T-cell (primary cell): ENCODE measurements at regions not wholly inside any gene's neighbourhood (a gene's known extent, or its start where the extent isn't known, plus 50 kb on each side); places are given as distances from the start of the nearest gene placed in this dataset.

Experiments
- ATAC-seq, 4 experiments: fragments of 200-7000 bp in 3 of 4; fragments of 150-1000 bp in 1 of 4; cut with Tn5 transposase; replicated peaks in 1 of 4; 1 replicate in 3 of 4; 2 replicates in 1 of 4; pipeline ENCODE4 v1.10.0; 2021; ENCODE audit warnings: moderate library complexity in 3 of 4, mild to moderate bottlenecking in 2 of 4, moderate number of reproducible peaks in 1 of 4
- CTCF ChIA-PET, 2 donors: fragments of 300-600 bp; sonication (Branson Sonifier 250); formaldehyde crosslinking; loops; one replicate each; lab custom pipeline; 2022; ENCODE audit warnings: antibody characterized with exemption in 2 of 2; lab: Charles Lee
- POLR2A ChIA-PET, 2 donors: fragments of 300-600 bp; sonication (Branson Sonifier 250); formaldehyde crosslinking; loops; one replicate each; lab custom pipeline; 2022; ENCODE audit warnings: antibody characterized with exemption in 2 of 2; lab: Charles Lee
- DNase-seq, 35 experiments: peaks; one replicate each; pipeline versions ENCODE4 v3.0.0 to v3.0.0-alpha.2; 2013 to 2023
- H3K27ac ChIP-seq: one replicate; pipeline ENCODE4 v1.5.1; 2013; ENCODE audit warnings: low read length
- H3K27me3 ChIP-seq, 2 experiments: replicated peaks in 1 of 2; 1 replicate in 1 of 2; 2 replicates in 1 of 2; pipeline versions ENCODE4 v1.6.1 to v1.7.0; 2013; ENCODE audit warnings: low read length in 1 of 2, mixed read lengths in 1 of 2; ENCODE audit not compliant: control insufficient read depth in 2 of 2, insufficient read depth in 2 of 2; ENCODE audit errors: extremely low read depth in 1 of 2
- H3K36me3 ChIP-seq, 2 donors: 1 replicate in 1 of 2; 2 replicates in 1 of 2; pipeline versions ENCODE4 v1.6.1 to v1.7.0; 2013; ENCODE audit warnings: low read length in 1 of 2; ENCODE audit not compliant: control insufficient read depth in 2 of 2, insufficient read depth in 1 of 2; ENCODE audit errors: extremely low read depth in 1 of 2
- H3K4me1 ChIP-seq, 2 experiments: 1 replicate in 1 of 2; 2 replicates in 1 of 2; pipeline versions ENCODE4 v1.6.1 to v1.7.0; 2013; ENCODE audit warnings: low read length in 2 of 2, mixed read lengths in 1 of 2; ENCODE audit not compliant: insufficient read depth in 2 of 2, control insufficient read depth in 1 of 2; ENCODE audit errors: extremely low read depth in 1 of 2
- H3K4me3 ChIP-seq, 2 donors: 1 replicate in 1 of 2; 2 replicates in 1 of 2; pipeline versions ENCODE4 v1.5.1 to v1.7.0; 2013; ENCODE audit warnings: mild to moderate bottlenecking in 2 of 2, low read length in 1 of 2, moderate library complexity in 1 of 2; ENCODE audit not compliant: control insufficient read depth in 1 of 2; ENCODE audit errors: extremely low read depth in 1 of 2
- H3K9me3 ChIP-seq: 2 replicates; pipeline ENCODE4 v1.7.0; 2013
- H3K27ac Mint-ChIP-seq, 2 donors: one replicate each; pipeline ENCODE4 v1.8.0; 2020 to 2021; ENCODE audit warnings: mild to moderate bottlenecking in 2 of 2, mixed read lengths in 2 of 2
- H3K27me3 Mint-ChIP-seq, 2 donors: one replicate each; pipeline ENCODE4 v1.8.0; 2021 to 2022; ENCODE audit warnings: mixed read lengths in 2 of 2
- H3K36me3 Mint-ChIP-seq: one replicate; pipeline ENCODE4 v1.8.0; 2021; ENCODE audit warnings: mixed read lengths
- H3K4me1 Mint-ChIP-seq, 3 donors: one replicate each; pipeline ENCODE4 v1.8.0; 2020 to 2022; ENCODE audit warnings: mixed read lengths in 3 of 3, mild to moderate bottlenecking in 1 of 3
- H3K4me3 Mint-ChIP-seq, 3 donors: one replicate each; pipeline ENCODE4 v1.8.0; 2020 to 2022; ENCODE audit warnings: mild to moderate bottlenecking in 3 of 3, mixed read lengths in 3 of 3, moderate library complexity in 3 of 3
- H3K9me3 Mint-ChIP-seq, 3 donors: one replicate each; pipeline ENCODE4 v1.8.0; 2020 to 2022; ENCODE audit warnings: mixed read lengths in 3 of 3
- WGBS: methylation state at CpG from one replicate; pipeline ENCODE4 v1.1.5; 2013; ENCODE audit warnings: missing lambda C conversion rate; ENCODE audit not compliant: insufficient coverage; 5-methylcytosine and 5-hydroxymethylcytosine counted together

DNA sequence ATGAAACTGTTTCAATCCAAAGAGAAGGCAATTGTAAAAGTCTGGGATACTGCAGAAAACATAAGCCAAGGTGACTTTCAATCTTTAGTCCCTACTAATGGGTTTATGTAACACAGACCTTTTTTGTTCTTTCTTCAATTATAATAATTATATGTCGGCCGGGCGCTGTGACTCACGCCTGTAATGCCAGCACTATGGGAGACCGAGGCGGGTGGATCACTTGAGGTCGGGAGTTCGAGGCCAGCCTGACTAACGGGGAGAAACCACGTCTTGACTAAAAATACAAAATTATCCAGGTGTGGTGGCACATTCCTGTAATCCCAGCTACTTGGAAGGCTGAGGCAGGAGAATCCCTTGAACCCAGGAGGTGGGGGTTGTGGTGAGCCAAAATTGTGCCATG lies 489.8 kb upstream of the CTSO start:
- CTCF ChIA-PET: no interaction called here
- Histone ChIP-seq H3K36me3 (no peaks in the 10 kb centered on the region), H3K27me3 (no peaks in the 10 kb centered on the region), H3K4me3 (no peak overlapping the region), H3K27ac (no peak overlapping the region), H3K9me3 (no peaks in the 10 kb centered on the region), H3K4me1 (no peaks in the 10 kb centered on the region)
- no peaks in the 10 kb centered on the region for H3K27me3 Mint-ChIP-seq
- DNase-seq (no peak), ATAC-seq (no peak)
- H3K9me3 Mint-ChIP-seq: peaks cover 0 to 6% (median 3%) of the 10 kb centered on the region in 3 donors
- no peak overlapping the region for H3K4me3 Mint-ChIP-seq
- no peaks in the 10 kb centered on the region for H3K36me3 Mint-ChIP-seq
- H3K4me1 Mint-ChIP-seq: no peaks in the 10 kb centered on the region
- 94% methylated on average over 8 of the region's 10 CpGs for WGBS
- POLR2A ChIA-PET: no interaction called here
- H3K27ac Mint-ChIP-seq: no peak overlapping the region

DNA sequence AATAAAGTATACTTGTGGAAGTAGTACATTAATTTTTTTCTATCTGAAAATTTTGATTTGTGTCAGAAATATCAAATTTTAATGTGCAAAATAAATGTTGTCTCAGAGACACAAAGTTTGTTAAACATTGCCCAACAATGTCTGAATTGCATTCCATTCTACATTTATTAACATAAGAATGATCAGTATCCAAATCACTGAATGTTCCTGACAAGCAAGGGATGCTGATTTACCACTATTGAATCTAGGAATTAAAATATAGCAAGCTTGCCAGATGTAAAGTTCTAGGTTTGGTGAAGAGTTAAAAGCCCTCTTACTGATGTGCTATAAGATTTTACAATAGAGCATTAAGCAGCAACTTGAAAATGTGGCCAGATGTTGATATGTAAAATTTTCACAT lies 489.2 kb upstream of the CTSO start:
- H3K36me3 Mint-ChIP-seq: no peaks in the 10 kb centered on the region
- Histone ChIP-seq H3K27me3 (no peaks in the 10 kb centered on the region), H3K9me3 (no peaks in the 10 kb centered on the region), H3K27ac (no peak overlapping the region), H3K4me3 (no peak overlapping the region), H3K36me3 (no peaks in the 10 kb centered on the region), H3K4me1 (no peaks in the 10 kb centered on the region)
- no peaks in the 10 kb centered on the region for H3K4me1 Mint-ChIP-seq
- H3K27me3 Mint-ChIP-seq: no peaks in the 10 kb centered on the region
- POLR2A ChIA-PET: no interaction called here
- H3K4me3 Mint-ChIP-seq: no peak overlapping the region
- DNase-seq (no peak), ATAC-seq (no peak)
- H3K27ac Mint-ChIP-seq: no peak overlapping the region
- CTCF ChIA-PET: no interaction called here
- peaks cover 0 to 6% (median 3%) of the 10 kb centered on the region in 3 donors for H3K9me3 Mint-ChIP-seq

- Mint-ChIP-seq H3K4me1 (no peaks in the 10 kb centered on the region), H3K4me3 (no peak overlapping the region), H3K9me3 (peaks cover 0 to 6% (median 6%) of the 10 kb centered on the region in 3 donors), H3K27me3 (no peaks in the 10 kb centered on the region), H3K27ac (no peak overlapping the region), H3K36me3 (no peaks in the 10 kb centered on the region)
- Histone ChIP-seq H3K4me3 (no peak overlapping the region), H3K9me3 (no peaks in the 10 kb centered on the region), H3K27me3 (no peaks in the 10 kb centered on the region), H3K4me1 (no peaks in the 10 kb centered on the region), H3K36me3 (no peaks in the 10 kb centered on the region), H3K27ac (no peak overlapping the region)
- no CpG with 5 or more reads among the region's 4 CpGs for WGBS
- POLR2A ChIA-PET: no interaction called here
- no peak for ATAC-seq
- CTCF ChIA-PET: no interaction called here
- DNase-seq: no peak
These were observed 486.0 kb upstream of the CTSO start for GRCh38 chr4:156439576-156440200.

DNA sequence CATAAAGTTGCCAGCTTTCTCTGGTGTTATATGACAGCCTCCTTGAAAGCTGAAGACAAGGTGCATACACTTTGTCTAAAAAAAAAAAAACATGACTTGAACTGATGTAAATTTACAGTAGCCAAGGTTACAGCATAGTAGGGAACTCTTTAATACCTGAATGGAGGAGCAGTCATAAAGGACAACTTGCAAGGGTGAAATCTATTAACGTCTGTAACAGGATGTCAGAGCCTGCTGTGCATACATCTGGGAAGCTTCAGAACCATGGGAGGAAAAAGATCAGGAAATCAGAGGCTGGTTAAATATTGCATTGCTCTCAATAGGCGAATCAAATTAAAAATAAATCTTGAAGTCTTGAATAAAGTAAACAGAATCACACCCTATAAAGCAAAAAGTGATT lies 484.0 kb upstream of the CTSO start:
- Histone ChIP-seq H3K27me3 (no peaks in the 10 kb centered on the region), H3K4me3 (no peak overlapping the region), H3K36me3 (no peaks in the 10 kb centered on the region), H3K27ac (no peak overlapping the region), H3K9me3 (no peaks in the 10 kb centered on the region), H3K4me1 (no peaks in the 10 kb centered on the region)
- no peak for DNase-seq
- CTCF ChIA-PET: no interaction called here
- peaks cover 2 to 6% (median 6%) of the 10 kb centered on the region in 3 donors for H3K9me3 Mint-ChIP-seq
- H3K4me1 Mint-ChIP-seq: no peaks in the 10 kb centered on the region
- H3K27me3 Mint-ChIP-seq: no peaks in the 10 kb centered on the region
- no CpG with 5 or more reads among the region's 2 CpGs for WGBS
- no peak overlapping the region for H3K27ac Mint-ChIP-seq
- H3K36me3 Mint-ChIP-seq: no peaks in the 10 kb centered on the region
- POLR2A ChIA-PET: interaction anchor here in 1 of 2 donors (0.7 kb wide), 1 partner anchor 1159 kb away, joined by 5 read pairs; no protein-coding TSS in a partner anchor
- no peak overlapping the region for H3K4me3 Mint-ChIP-seq
- ATAC-seq: no peak

- H3K4me3 Mint-ChIP-seq: no peak overlapping the region
- WGBS: 100% methylated on average over 1 of the region's 1 CpG
- H3K36me3 Mint-ChIP-seq: no peaks in the 10 kb centered on the region
- Histone ChIP-seq H3K9me3 (no peaks in the 10 kb centered on the region), H3K4me3 (no peak overlapping the region), H3K27me3 (no peaks in the 10 kb centered on the region), H3K36me3 (no peaks in the 10 kb centered on the region), H3K4me1 (no peaks in the 10 kb centered on the region), H3K27ac (no peak overlapping the region)
- ATAC-seq (no peak), DNase-seq (no peak)
- CTCF ChIA-PET: no interaction called here
- no peak overlapping the region for H3K27ac Mint-ChIP-seq
- no peaks in the 10 kb centered on the region for H3K4me1 Mint-ChIP-seq
- H3K9me3 Mint-ChIP-seq: peaks cover 0 to 4% (median 0%) of the 10 kb centered on the region in 3 donors
- POLR2A ChIA-PET: no interaction called here
- no peaks in the 10 kb centered on the region for H3K27me3 Mint-ChIP-seq
These were observed 468.9 kb upstream of the CTSO start for GRCh38 chr4:156422576-156422975.

- DNase-seq: no peak
- ChIA-PET CTCF (no interaction called here), POLR2A (no interaction called here)
- no peak for ATAC-seq
- Histone ChIP-seq H3K36me3 (no peaks in the 10 kb centered on the region), H3K4me3 (no peak overlapping the region), H3K4me1 (no peaks in the 10 kb centered on the region), H3K27ac (no peak overlapping the region), H3K27me3 (no peaks in the 10 kb centered on the region), H3K9me3 (no peaks in the 10 kb centered on the region)
- no CpG with 5 or more reads among the region's 1 CpG for WGBS
- Mint-ChIP-seq H3K9me3 (peaks cover 0 to 4% (median 0%) of the 10 kb centered on the region in 3 donors), H3K27ac (no peak overlapping the region), H3K4me1 (no peaks in the 10 kb centered on the region), H3K4me3 (no peak overlapping the region), H3K27me3 (no peaks in the 10 kb centered on the region), H3K36me3 (no peaks in the 10 kb centered on the region)
These were observed 467.0 kb upstream of the CTSO start for GRCh38 chr4:156420623-156421022.
